Right cardiac atrium (tissue), 5 donors: ENCODE measurements at regions not wholly inside any gene's neighbourhood (a gene's known extent, or its start where the extent isn't known, plus 50 kb on each side); places are given as distances from the start of the nearest gene placed in this dataset.

Experiments used
- ATAC-seq, 2 donors: fragments of 200-7000 bp; cut with Tn5 transposase; one replicate each; pipeline versions ENCODE4 v1.8.0 to v1.9.1; 2020; ENCODE audit warnings: moderate library complexity in 2 of 2, mild to moderate bottlenecking in 1 of 2
- DNase-seq, 3 donors: peaks; one replicate each; pipeline ENCODE4 v3.0.0-alpha.2; 2020
- H3K27ac ChIP-seq: one replicate; pipeline ENCODE4 v1.5.1; 2013; ENCODE audit warnings: mild to moderate bottlenecking, low read length, control low read depth, moderate library complexity
- H3K27me3 ChIP-seq: one replicate; pipeline ENCODE4 v1.6.1; 2013; ENCODE audit not compliant: control insufficient read depth, insufficient read depth
- H3K4me1 ChIP-seq: one replicate; pipeline ENCODE4 v1.6.1; 2013; ENCODE audit warnings: low read length; ENCODE audit not compliant: control insufficient read depth, insufficient read depth
- H3K4me3 ChIP-seq: one replicate; pipeline ENCODE4 v1.5.1; 2013; ENCODE audit warnings: low read length, control low read depth
- H3K9me3 ChIP-seq: one replicate; pipeline ENCODE4 v1.6.1; 2013; ENCODE audit warnings: low read length; ENCODE audit not compliant: control insufficient read depth
- WGBS: extraction: QIAGEN DNeasy Blood & Tissue Kit; methylation state at CpG from one replicate; pipeline ENCODE4 v1.1.7; 2013; 5-methylcytosine and 5-hydroxymethylcytosine counted together
- intact Hi-C, 4 donors: fragments of 100-400 bp; cut with DNase I; formaldehyde crosslinking; loops; one replicate each; pipeline versions ENCODE4 v1.11.0 to v1.14.0; 2022 to 2023
- donor health status: healthy with polysubstance abuse.
- donor health status: DM: no; HTN: yes; CAD: no.
- donor health status: DM: no; HTN: no; CAD: no.
- donor health status: DM: no; HTN: yes; CAD: no; lungs with severe emphysema.
- donor health status: DM: yes; HTN: yes; CAD: no.

- ATAC-seq (no peak), DNase-seq (no peak)
- H3K4me1 ChIP-seq = peaks cover 7% of the 10 kb centered on the region
- intact Hi-C loops = loop anchor here (5.0 to 10.0 kb wide), 7 partner anchors 43 to 516 kb away; no protein-coding TSS in a partner anchor
- H3K27ac ChIP-seq = no peak overlapping the region
- WGBS = 91% methylated on average over 13 of the region's 13 CpGs
- H3K9me3 ChIP-seq = no peaks in the 10 kb centered on the region
- no peak overlapping the region for H3K4me3 ChIP-seq
- no peaks in the 10 kb centered on the region for H3K27me3 ChIP-seq
Observed at GRCh38 chr15:77540312-77541060, 92.2 kb downstream of the LINGO1 start.

GRCh38 chr15:77538793-77539497, 93.8 kb downstream of the LINGO1 start:
- Histone ChIP-seq H3K27ac (no peak overlapping the region), H3K4me3 (no peak overlapping the region), H3K27me3 (no peaks in the 10 kb centered on the region), H3K9me3 (no peaks in the 10 kb centered on the region), H3K4me1 (peaks cover 7% of the 10 kb centered on the region)
- WGBS = 68% methylated on average over 5 of the region's 5 CpGs
- intact Hi-C loops = no loop called here
- no peak for DNase-seq
- no peak for ATAC-seq

DNA sequence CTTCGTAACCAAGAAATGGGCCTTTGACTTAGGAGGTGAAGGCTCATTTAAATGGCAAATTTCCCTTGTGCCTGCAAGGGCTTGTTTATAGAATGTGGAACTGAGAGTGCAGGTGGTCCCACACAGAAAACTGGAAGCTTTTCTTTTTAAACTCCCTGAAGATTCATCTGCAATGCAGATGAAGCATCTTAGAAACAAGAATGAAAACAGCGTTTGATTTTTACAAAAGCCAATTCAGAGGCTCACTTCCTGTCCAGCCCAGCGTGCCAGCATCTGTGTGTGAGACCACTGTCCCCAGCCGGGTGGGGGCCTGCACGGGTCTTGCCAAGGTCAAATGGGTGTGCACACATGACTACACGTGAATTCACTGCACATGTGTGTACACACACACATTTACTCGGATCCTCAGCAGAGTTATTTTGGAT, 94.7 kb downstream of the LINGO1 start:
- Histone ChIP-seq H3K27me3 (no peaks in the 10 kb centered on the region), H3K9me3 (no peaks in the 10 kb centered on the region), H3K27ac (no peak overlapping the region), H3K4me1 (peaks cover 7% of the 10 kb centered on the region), H3K4me3 (no peak overlapping the region)
- ATAC-seq (no peak), DNase-seq (no peak)
- WGBS = 39% methylated on average over 7 of the region's 7 CpGs
- intact Hi-C loops = no loop called here

DNA sequence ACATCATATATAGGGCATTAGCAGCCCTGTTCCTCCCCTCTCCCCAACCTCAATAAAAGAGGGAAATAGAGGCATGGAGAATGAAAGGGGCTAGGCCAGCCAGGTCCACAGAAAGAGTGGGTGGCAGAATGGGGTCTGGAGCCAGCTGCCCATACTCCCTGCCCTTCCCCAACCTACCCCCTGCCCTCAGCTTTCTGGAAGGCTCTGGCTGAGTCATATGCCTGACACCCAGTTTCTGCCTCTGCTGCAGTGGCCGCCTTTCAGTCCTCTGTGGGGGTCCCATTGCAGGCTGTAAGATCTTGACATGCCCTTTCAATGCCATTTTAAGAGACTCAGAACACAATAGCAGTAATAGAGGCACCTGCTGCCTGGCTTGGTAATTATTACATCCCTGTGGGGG, 95.7 kb downstream of the LINGO1 start:
- peaks cover 4% of the 10 kb centered on the region for H3K4me1 ChIP-seq
- intact Hi-C loops = no loop called here
- no peak overlapping the region for H3K27ac ChIP-seq
- ATAC-seq = no peak
- no peak for DNase-seq
- H3K9me3 ChIP-seq = no peaks in the 10 kb centered on the region
- H3K4me3 ChIP-seq = no peak overlapping the region
- H3K27me3 ChIP-seq = no peaks in the 10 kb centered on the region
- 98% methylated on average over 1 of the region's 1 CpG for WGBS

GRCh38 chr15:77535845-77536244, 96.9 kb downstream of the LINGO1 start:
- intact Hi-C loops = no loop called here
- DNase-seq = no peak
- H3K4me3 ChIP-seq = no peak overlapping the region
- no peak for ATAC-seq
- no peaks in the 10 kb centered on the region for H3K9me3 ChIP-seq
- no peak overlapping the region for H3K27ac ChIP-seq
- no peaks in the 10 kb centered on the region for H3K27me3 ChIP-seq
- H3K4me1 ChIP-seq = no peaks in the 10 kb centered on the region
- WGBS = 95% methylated on average over 7 of the region's 7 CpGs
